ENCODE measurements at regions not wholly inside any gene's neighbourhood (a gene's known extent, or its start where the extent isn't known, plus 50 kb on each side); places are given as distances from the start of the nearest gene placed in this dataset.

DNA sequence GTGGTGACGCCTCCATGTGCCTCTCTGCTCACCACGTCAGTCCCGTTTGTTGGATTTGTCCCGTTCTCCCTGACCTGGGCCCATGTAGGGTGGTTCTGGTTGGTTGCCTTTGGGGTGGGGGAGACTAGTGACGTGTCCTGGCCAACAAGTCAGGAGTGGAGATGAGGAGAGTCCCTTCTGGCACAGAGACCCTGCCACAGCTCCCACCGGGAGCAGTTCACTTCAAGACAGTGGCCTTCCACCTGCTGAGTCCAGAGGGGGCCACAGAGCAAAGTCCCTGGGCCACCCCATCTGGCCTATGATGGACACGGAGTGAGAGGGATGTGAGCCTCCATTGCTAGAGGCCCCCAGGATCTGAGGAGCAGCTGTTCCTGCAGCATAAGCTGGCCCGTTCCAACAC, 405.6 kb downstream of the TCERG1L start:
- no peak for FAIRE-seq
- no peak for DNase-seq (ENCODE audit: insufficient read length, low spot score)
- no peak for TF ChIP-seq SPI1 (IDR thresholded peaks at IDR 0.05; ENCODE audit: low read depth, low read length)
- TF ChIP-seq POLR2A (IDR thresholded peaks at IDR 0.05; ENCODE audit: low read depth, low read length) = no peak
- TF ChIP-seq POLR2AphosphoS5 (IDR thresholded peaks at IDR 0.05; ENCODE audit: low read depth, low read length) = no peak
- TF ChIP-seq POU2F2 (IDR thresholded peaks at IDR 0.05; ENCODE audit: low read depth, low read length) = no peak
- no peak for TF ChIP-seq PAX5 (IDR thresholded peaks at IDR 0.05; ENCODE audit: insufficient read depth, low read length, severe bottlenecking)
- TF ChIP-seq TAF1 (IDR thresholded peaks at IDR 0.05; ENCODE audit: low read depth, low read length) = no peak

DNA sequence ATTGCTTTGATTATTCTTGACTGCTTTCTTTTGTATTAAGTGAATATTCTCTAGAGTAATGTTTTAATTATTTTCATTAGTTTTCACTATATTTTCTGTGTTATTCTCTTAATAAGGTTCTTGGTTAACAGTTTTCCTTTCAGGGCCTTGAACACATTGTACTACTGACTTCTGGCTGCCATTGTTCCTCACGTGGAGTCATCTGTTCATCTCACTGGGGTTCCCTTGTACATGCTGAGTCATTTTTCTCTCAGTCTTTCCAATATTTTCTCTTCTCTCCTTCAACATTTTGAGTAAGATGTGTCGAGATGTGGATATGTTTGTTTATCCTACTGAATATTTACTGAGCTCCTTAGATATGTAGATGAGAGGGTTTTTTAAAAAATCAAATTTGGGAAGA, 400.7 kb downstream of the TCERG1L start:
- DNase-seq (ENCODE audit: insufficient read length, low spot score) = no peak
- TF ChIP-seq PAX5 (IDR thresholded peaks at IDR 0.05; ENCODE audit: insufficient read depth, low read length, severe bottlenecking) = no peak
- no peak for TF ChIP-seq POLR2AphosphoS5 (IDR thresholded peaks at IDR 0.05; ENCODE audit: low read depth, low read length)
- TF ChIP-seq SPI1 (IDR thresholded peaks at IDR 0.05; ENCODE audit: low read depth, low read length) = no peak
- no peak for TF ChIP-seq TAF1 (IDR thresholded peaks at IDR 0.05; ENCODE audit: low read depth, low read length)
- TF ChIP-seq POU2F2 (IDR thresholded peaks at IDR 0.05; ENCODE audit: low read depth, low read length) = no peak
- TF ChIP-seq POLR2A (IDR thresholded peaks at IDR 0.05; ENCODE audit: low read depth, low read length) = no peak
- FAIRE-seq = no peak

DNA sequence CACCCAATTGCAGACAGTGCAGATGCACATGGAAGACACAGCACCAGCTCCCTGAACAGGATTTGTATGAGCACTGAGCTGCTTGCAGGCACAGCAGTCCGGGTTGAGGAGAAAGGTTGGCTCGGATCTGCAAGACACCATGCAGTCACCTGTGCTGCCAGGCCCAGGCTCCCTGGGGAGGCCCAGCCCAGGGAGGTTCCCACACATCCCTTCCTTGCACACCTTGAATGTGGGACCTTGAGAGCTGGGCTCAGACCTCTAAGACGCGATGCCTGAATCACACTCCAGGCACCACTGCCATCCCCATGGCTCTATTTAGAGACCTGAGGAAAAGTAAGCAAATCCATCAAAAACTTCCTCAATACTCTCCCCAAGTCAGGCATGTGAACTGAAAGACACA, 397.7 kb downstream of the TCERG1L start:
- no peak for FAIRE-seq
- no peak for DNase-seq (ENCODE audit: insufficient read length, low spot score)
- no peak for TF ChIP-seq SPI1 (IDR thresholded peaks at IDR 0.05; ENCODE audit: low read depth, low read length)
- TF ChIP-seq POU2F2 (IDR thresholded peaks at IDR 0.05; ENCODE audit: low read depth, low read length) = no peak
- TF ChIP-seq TAF1 (IDR thresholded peaks at IDR 0.05; ENCODE audit: low read depth, low read length) = no peak
- TF ChIP-seq POLR2AphosphoS5 (IDR thresholded peaks at IDR 0.05; ENCODE audit: low read depth, low read length) = no peak
- TF ChIP-seq PAX5 (IDR thresholded peaks at IDR 0.05; ENCODE audit: insufficient read depth, low read length, severe bottlenecking) = no peak
- TF ChIP-seq POLR2A (IDR thresholded peaks at IDR 0.05; ENCODE audit: low read depth, low read length) = no peak

DNA sequence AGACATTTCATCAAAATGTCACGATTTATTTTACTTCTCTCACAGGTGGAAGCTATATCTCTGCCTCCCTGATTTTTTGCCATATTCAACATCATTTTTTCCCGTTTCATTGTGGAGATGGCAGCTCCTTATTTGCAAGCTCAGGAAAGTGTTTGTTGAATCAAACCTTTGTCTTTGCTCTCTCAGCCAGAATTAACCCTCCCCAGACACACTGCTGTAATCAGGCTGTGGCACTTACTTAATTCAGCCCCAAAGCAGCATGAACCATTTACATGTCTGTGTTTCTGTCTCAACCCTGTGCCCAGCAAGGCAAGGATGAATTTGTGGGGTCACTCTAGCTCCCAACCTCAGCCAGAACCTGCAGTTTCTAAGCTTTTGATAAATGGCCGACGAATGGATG, 397.2 kb downstream of the TCERG1L start:
- TF ChIP-seq PAX5 (IDR thresholded peaks at IDR 0.05; ENCODE audit: insufficient read depth, low read length, severe bottlenecking) (no peak), POLR2A (IDR thresholded peaks at IDR 0.05; ENCODE audit: low read depth, low read length) (no peak), TAF1 (IDR thresholded peaks at IDR 0.05; ENCODE audit: low read depth, low read length) (no peak), SPI1 (IDR thresholded peaks at IDR 0.05; ENCODE audit: low read depth, low read length) (no peak), POU2F2 (IDR thresholded peaks at IDR 0.05; ENCODE audit: low read depth, low read length) (no peak), POLR2AphosphoS5 (IDR thresholded peaks at IDR 0.05; ENCODE audit: low read depth, low read length) (no peak)
- FAIRE-seq = no peak
- DNase-seq (ENCODE audit: insufficient read length, low spot score) = no peak

DNA sequence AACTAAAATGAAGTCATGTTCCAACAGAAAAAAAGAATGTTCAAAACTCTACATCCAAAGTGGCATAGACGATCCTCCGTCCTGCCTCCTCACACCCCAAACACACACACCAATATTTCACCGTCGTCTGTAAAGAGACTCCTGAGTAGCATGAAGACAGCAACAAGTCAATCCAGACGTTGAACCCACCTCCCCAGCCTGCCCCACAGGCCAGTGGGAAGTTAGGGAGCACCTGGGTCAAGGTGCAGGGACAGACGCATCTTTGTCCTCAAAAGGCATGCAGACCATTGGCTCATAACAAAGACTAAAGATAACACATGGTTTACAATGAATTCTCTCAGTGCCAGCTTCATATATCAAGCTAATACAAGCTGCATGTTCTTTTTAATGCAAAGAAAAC, 396.5 kb downstream of the TCERG1L start:
- no peak for TF ChIP-seq POU2F2 (IDR thresholded peaks at IDR 0.05; ENCODE audit: low read depth, low read length)
- no peak for TF ChIP-seq PAX5 (IDR thresholded peaks at IDR 0.05; ENCODE audit: insufficient read depth, low read length, severe bottlenecking)
- no peak for TF ChIP-seq TAF1 (IDR thresholded peaks at IDR 0.05; ENCODE audit: low read depth, low read length)
- TF ChIP-seq POLR2AphosphoS5 (IDR thresholded peaks at IDR 0.05; ENCODE audit: low read depth, low read length) = no peak
- no peak for TF ChIP-seq POLR2A (IDR thresholded peaks at IDR 0.05; ENCODE audit: low read depth, low read length)
- TF ChIP-seq SPI1 (IDR thresholded peaks at IDR 0.05; ENCODE audit: low read depth, low read length) = no peak
- DNase-seq (ENCODE audit: insufficient read length, low spot score) (no peak), FAIRE-seq (no peak)

DNA sequence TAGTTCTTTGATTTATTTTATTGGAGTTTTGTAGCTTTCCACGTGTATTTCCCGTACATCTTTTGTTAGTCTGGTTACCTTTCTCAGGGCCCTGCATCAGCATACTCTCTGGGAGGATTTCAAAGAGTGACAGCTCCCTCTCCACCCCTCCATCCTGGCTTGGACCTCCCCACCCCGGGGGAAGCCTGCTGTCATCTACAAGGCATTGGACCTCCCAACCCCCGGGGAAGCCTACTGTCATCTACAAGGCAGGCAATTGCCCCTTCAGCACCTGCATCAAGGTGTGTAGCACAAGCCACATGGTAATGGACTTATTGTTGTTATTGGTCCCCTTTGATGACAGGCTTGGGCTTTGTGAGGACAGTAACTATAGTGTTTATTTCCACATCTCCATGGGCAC, 390.1 kb downstream of the TCERG1L start:
- DNase-seq (ENCODE audit: insufficient read length, low spot score) (no peak), FAIRE-seq (no peak)
- TF ChIP-seq SPI1 (IDR thresholded peaks at IDR 0.05; ENCODE audit: low read depth, low read length) = no peak

DNA sequence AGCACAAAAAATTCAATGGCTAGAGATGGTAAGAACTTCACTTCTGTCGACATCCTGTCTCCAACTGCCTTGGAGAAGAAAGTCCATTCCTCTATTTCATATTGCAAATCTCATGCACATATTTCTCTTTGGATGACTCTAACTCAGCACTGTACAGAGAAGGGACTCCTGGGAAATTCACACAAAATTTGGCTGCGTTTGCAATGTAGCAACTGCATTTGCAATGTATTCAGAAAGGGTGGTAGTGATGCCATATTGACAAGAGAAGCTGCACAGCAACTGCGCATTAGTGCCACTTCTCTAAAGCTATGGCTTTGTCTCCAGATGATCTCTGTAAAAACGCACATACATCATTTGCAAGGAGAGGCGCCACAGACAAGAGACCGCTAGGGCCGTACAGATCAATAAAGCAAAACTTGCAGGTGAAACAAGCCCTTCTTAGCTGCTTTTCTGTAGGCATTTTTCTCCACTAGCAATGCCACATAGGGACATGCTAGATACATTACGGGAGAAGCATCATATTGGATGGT, 389.5 kb downstream of the TCERG1L start:
- DNase-seq (ENCODE audit: insufficient read length, low spot score) (no peak), FAIRE-seq (no peak)

DNA sequence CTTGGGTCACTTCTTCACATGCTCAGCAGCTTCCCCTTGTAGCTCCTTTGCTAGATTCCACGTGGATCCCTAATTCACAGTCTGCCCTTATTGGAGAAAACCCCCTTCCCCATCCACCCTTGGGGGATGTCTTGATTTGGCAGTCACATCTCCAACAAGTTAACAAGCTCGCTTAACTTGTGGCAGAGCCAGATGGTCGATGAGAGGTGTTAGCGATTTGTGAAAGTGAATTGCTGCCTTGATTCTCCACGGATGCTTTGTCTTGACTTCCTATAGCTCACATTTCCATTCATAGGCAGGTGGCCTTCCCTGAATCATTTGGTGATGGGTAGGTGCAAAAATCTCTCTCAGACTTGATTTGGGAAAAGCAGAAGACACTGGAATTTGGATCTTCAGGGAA, 387.9 kb downstream of the TCERG1L start:
- FAIRE-seq = no peak

More for the DNA sequence above, 389.5 kb downstream of the TCERG1L start:
- no peak for TF ChIP-seq POLR2A (IDR thresholded peaks at IDR 0.05; ENCODE audit: low read depth, low read length)
- TF ChIP-seq POU2F2 (IDR thresholded peaks at IDR 0.05; ENCODE audit: low read depth, low read length) = no peak
- no peak for TF ChIP-seq PAX5 (IDR thresholded peaks at IDR 0.05; ENCODE audit: insufficient read depth, low read length, severe bottlenecking)
- TF ChIP-seq SPI1 (IDR thresholded peaks at IDR 0.05; ENCODE audit: low read depth, low read length) = no peak
- TF ChIP-seq POLR2AphosphoS5 (IDR thresholded peaks at IDR 0.05; ENCODE audit: low read depth, low read length) = no peak
- TF ChIP-seq TAF1 (IDR thresholded peaks at IDR 0.05; ENCODE audit: low read depth, low read length) = no peak

DNA sequence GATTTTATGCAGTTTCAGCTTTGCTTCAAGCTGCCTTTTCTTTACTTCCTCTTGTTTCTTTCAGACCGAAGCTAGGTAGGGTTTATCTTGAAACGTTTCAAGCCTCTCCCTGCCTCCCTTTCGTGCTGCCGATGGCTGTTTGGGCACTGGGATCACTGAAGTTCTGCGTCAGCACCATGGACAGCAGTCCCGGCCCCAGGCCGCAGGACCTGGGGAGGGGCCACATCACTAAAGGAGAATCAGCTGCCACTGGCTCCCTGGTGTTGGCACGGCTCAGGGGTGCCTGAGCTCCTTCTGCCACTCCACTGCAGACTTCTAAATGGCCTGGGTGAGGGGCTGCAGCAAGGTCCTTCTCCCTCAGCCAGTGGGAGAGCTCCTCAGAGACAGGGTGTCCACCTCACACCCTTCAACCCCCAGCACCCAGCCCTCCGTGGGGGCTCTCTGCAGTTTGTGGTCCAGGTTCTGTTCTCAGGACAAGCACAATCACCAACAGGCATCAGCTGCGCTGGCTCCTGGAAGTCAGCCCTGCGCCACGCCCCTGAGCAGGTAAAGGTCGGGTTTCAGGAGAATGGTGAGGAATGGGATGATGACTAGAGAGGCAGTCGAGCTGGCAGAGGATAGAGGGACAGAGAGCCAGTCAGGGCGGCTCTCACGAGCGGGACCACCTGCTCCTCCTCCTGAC, 387.2 kb downstream of the TCERG1L start:
- no peak for DNase-seq (ENCODE audit: insufficient read length, low spot score)
- no peak for FAIRE-seq
- no peak for TF ChIP-seq PAX5 (IDR thresholded peaks at IDR 0.05; ENCODE audit: insufficient read depth, low read length, severe bottlenecking)
- TF ChIP-seq POLR2A (IDR thresholded peaks at IDR 0.05; ENCODE audit: low read depth, low read length) = no peak
- TF ChIP-seq TAF1 (IDR thresholded peaks at IDR 0.05; ENCODE audit: low read depth, low read length) = no peak
- TF ChIP-seq POLR2AphosphoS5 (IDR thresholded peaks at IDR 0.05; ENCODE audit: low read depth, low read length) = no peak

More for the DNA sequence above, 387.9 kb downstream of the TCERG1L start:
- TF ChIP-seq POLR2AphosphoS5 (IDR thresholded peaks at IDR 0.05; ENCODE audit: low read depth, low read length) (no peak), POLR2A (IDR thresholded peaks at IDR 0.05; ENCODE audit: low read depth, low read length) (no peak), POU2F2 (IDR thresholded peaks at IDR 0.05; ENCODE audit: low read depth, low read length) (no peak), PAX5 (IDR thresholded peaks at IDR 0.05; ENCODE audit: insufficient read depth, low read length, severe bottlenecking) (no peak), SPI1 (IDR thresholded peaks at IDR 0.05; ENCODE audit: low read depth, low read length) (no peak), TAF1 (IDR thresholded peaks at IDR 0.05; ENCODE audit: low read depth, low read length) (no peak)
- DNase-seq (ENCODE audit: insufficient read length, low spot score) = no peak

DNA sequence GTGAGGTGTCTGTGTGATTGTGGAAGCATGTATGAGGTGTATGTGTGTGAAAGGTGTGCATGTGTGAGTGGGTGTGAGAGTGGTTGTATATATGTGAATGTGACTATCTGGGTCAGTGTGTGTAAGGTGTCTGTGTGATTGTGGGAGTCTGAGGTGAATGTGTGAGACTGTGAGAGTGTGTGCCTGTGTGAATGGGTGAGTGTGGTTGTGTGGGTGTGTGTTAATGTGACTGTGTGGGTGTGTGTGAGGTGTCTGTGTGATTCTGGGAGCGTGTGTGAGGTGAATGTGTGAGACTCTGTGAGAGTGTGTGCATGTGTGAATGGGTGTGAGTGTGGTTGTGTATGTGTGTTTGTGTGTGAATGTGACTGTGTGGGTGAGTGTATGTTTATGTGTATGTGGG, 385.1 kb downstream of the TCERG1L start:
- FAIRE-seq (no peak), DNase-seq (ENCODE audit: insufficient read length, low spot score) (no peak)
- TF ChIP-seq TAF1 (IDR thresholded peaks at IDR 0.05; ENCODE audit: low read depth, low read length) (no peak), PAX5 (IDR thresholded peaks at IDR 0.05; ENCODE audit: insufficient read depth, low read length, severe bottlenecking) (no peak), POU2F2 (IDR thresholded peaks at IDR 0.05; ENCODE audit: low read depth, low read length) (no peak), POLR2AphosphoS5 (IDR thresholded peaks at IDR 0.05; ENCODE audit: low read depth, low read length) (no peak), POLR2A (IDR thresholded peaks at IDR 0.05; ENCODE audit: low read depth, low read length) (no peak), SPI1 (IDR thresholded peaks at IDR 0.05; ENCODE audit: low read depth, low read length) (no peak)
